Stimulated activated CD4-positive, alpha-beta T cell treated with anti-CD3 and anti-CD28 coated beads, Interleukin-15, amount 100 ng/mL, for 24 hours (primary cell): ENCODE measurements at regions not wholly inside any gene's neighbourhood (a gene's known extent, or its start where the extent isn't known, plus 50 kb on each side); places are given as distances from the start of the nearest gene placed in this dataset.
"Not testable (repeated sequence)": the region's sequence is repeated elsewhere in the genome, so short reads cannot be mapped to it uniquely, and the experiment has no call there.

Experiments used
- DNase-seq: peaks from one replicate; pipeline ENCODE4 v3.0.0-alpha.2; 2020

DNA sequence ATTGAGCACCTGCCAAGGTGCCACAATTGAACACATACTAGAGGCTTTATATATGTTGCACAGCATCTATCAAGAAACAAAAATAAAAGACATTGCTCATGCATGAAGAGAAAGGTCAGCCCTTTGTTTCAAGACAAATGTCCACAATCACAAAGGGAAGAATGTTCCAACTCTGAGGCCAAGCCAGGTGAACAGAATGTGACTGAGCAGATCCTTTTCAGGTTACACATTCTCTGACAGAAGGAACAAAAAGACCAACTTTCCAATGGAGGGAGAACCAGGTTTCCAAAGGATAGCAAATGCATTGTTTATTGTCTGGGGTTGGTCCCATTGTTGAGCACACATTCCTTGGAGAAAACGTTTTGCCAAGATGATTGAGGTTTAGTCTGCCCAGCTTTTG is 50.2 kb upstream of the FAM174B start:
- no peak for DNase-seq

DNA sequence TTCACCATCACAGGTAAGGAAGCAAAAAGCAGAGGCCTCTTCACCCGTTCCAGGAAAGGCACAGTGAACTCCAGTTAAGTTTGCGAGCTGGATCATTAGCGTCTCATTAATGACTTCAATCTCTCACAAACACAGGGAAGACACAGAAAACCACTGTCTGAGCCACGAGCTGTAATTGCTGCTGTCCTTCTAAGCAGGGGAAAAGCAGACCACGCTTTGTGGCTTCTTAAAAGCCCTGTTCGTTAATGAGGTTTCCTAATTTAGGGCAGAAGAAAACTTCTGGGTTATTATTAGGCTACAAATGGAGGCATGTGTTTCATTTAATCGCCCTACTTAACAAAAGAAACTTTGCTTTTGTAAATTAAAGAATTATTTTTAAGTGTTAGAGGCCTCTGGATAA is 50.6 kb upstream of the FAM174B start:
- no peak for DNase-seq

DNA sequence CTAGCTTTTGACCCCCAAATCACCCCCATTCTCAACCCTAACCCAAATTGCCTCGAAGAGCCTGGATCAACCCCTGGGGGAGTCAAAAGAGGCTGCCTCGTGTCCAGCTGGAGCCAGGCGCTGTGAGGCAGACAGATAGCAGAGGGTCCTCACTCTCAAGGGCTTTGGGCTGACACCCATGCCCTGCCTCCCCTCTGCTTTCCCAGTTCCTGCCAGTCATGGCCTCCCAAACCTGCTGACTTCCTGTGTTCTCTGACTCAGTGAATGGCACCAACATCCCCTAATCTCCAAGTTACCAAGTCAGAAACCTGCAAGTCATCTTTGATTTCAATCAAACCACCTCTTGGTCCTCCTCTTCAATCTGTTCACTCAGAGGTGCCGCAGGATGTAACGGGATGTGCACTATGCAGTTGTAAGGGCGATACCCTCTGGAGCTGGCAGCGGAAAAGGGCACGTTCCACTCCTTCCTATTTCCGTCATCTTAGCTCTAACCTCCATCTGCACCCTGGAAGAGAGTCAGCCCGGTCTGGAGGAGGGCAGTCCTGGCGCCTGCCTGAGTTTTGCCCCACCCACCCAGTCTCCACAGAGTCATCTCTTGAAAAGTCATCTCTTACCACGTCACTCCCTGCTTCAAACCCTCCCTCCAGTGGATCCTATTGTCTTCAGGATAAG is 52.4 kb upstream of the FAM174B start:
- DNase-seq: no peak

DNA sequence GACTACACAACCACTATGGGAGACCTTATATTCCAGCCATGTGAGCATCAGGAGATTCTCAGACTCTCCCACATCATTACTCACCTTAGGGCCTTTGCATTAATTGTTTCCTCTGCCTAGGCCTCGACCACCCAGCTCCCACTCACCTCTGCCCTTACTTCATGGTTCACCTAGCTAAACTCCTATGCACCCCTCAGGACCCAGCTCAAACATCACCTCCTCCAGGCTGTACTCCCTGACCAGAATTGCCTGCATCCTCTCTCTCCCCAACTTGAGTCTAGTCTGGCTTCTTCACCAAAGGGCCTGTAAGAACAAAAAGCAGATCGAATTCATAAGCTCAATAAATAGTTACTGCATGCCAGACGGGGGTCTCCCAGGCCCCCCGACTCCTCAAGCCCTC is 53.1 kb upstream of the FAM174B start:
- no peak for DNase-seq

DNA sequence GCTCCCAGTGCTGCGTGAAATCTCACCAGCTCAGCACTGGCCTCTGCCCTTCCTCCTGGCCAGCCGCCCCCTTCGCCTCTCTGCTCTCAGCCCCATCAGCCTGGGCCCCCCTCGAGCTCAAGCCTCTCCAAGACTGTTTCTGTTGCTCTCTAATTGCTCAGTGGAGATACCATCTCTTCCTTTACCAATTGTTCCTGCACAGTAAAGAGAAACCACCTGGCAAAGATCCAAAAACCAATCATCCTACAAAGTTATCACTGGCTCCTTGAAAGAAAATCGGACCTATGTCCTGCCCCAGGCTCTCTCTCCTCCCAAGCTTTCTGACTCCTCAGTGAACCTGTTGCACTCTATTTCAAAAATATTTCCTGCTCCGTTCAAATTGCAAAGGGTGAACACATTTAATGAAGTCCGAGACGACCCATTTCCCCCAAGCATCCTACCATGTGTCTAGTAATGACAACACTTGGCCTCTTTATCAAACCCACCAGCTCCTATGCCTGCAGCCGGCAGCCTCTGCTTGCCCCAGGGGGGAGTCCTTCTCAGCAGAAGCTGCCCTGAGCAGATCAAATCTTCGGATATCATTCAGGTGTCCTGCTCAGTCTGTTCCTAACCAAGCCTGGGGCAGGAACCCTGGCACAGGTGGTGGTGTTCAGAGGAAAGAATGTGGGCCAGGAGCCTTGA is 53.7 kb upstream of the FAM174B start:
- no peak for DNase-seq

DNA sequence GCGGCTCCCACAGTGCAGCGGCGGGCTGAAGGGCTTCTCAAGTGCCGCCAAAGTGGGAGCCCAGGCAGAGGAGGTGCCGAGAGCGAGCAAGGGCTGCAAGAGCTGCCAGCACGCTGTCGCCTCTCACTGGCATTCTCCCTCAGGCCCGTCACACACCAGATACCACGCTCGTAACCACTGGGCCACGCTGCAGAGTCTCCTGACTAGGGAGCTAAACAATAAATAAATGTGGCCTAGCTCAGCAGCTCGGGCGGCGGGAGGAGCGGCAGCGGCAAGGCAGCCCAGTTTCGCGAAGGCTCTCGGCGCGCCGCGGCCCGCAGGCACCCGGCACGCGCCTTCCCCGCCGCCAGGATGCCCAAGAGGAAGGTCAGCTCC is 55.9 kb upstream of the FAM174B start:
- no peak for DNase-seq

DNA sequence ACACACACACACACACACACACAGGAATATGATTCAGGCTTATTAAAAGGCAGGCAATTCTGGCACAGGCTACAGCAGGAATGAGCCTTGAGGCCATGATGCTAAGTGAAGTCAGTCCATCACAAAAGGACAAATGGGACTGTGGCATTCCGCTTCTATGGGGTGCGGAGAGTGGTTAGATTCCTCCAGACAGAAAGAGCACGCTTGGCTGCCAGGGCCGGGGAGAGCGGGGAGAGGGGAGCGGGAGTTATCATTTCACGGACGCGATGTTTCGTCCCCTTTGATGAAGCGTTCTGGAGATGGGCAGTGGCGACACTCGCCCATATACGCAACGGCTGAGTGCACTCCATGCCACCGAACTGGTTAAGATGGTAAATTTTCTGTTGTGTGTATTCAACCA is 58.5 kb upstream of the FAM174B start:
- DNase-seq: peak; percentile 8

DNA sequence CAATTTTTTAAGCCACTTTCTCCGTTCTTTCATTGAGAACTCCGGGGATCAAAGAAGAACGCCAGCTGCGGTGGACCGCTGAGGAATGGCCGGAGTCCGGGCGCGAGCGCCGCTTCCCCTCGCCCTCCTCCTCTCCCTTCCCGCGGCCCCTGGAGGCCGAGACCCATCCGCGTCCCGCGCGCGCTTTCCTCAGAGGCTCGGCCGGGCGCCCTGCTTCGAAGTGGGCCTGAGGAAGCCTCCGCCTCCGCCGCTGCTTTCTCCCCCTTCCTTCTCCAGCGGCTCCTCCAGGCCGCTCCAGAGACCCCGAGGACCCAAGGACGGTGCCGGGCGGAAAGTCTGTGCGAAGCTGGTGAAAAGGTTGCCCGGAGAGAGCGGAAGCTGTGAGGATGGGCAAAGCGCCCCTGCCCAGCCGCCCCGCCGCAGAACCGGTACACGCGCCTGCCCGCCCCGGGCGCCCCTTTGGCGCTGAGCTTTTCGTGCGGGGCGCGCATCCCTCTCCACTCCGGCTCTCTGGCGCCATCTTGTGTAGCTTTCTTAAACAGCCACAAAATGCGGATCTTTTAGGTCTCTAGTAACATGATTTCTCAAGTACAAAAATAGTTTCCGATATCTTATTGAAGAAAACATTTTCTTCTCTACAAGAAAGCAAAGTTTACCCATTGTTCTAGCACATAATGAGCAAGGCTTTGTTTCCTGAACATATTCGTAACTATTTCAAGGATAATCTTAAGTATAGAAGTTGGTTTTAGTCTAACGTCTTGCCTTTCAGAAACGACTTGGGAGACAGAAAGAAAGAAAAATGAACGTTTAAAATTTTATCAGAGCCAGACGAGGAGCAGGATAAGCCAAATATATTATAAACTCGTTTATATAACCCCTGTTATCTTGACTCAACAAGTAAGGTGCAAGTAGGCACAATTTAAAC is 59.2 kb upstream of the FAM174B start:
- peak; percentile 81 for DNase-seq

DNA sequence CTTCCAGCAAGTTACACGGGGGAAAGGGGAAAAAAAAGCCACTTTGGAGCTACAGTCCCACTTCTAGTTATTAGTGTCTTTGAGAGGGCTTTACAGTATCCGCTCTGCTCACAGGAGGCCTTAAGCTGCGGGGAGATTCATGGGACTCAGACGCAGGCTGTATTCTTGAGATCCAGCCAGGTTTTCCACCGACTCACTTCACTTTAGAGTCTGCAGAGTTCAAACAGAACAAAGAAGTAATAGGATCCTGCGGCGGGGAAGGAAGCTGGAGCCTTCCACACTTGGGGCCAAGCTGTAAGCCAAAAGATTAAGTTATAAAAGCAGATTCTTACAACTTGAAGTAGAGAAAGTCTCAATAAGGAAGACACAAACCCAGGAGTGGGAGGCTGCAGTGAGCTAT is 60.2 kb upstream of the FAM174B start:
- no peak for DNase-seq

DNA sequence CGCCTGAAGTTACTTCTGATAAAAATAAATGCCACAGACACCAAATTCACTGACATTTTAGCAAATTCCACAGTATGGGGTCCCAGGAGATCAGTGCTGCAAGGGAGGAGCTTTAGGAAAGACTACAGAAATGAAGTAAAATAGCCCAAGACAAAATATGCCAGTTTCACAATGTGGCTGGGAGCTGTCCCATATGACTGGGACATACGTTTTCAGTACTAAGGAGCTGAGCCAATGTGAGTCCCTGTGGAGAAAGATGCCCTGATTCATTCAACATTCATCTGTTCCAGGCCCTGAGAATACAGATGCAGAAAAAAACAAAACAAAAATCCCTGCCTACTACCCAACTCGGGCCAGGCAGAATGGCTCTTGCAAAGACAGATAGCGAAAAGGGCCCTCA is 63.4 kb upstream of the FAM174B start:
- DNase-seq: no peak

DNA sequence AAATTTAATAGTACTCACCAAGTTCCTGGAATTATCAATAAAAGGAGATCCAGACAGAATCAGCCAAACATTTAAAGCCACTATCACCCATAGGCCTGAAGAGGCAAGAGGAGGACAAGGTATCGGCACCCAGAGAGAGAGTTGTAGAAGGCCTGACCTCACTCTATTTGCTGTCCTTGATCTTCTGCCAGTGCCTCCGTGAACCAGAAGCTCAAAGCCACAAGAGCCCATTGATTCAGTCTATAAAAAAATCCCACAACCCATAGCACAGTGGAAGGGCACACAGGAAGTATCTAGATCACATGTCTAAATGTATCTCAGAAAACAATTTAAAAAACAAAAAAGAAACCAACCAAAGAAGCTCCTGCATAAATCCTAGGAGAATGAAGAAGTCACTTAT is 68.6 kb upstream of the FAM174B start:
- DNase-seq: no peak

DNA sequence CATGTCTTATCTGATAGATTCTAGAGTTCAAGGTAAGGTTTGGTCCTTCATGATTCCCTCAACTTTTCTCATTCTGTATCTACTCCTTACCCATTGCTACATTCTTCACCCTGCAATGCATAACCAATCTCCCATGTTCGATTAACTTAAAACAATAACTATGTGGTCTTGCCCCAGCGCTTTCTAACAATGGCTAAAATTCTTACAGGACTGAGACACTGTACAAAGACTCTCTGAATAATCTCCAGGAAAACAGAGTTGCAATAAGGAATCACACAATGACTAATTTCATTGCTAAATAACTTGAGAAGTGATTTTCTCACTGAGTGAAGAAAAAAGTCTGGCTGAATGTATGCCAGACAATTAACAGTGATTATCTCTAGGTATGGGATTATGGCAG is 69.6 kb upstream of the FAM174B start:
- DNase-seq: no peak

DNA sequence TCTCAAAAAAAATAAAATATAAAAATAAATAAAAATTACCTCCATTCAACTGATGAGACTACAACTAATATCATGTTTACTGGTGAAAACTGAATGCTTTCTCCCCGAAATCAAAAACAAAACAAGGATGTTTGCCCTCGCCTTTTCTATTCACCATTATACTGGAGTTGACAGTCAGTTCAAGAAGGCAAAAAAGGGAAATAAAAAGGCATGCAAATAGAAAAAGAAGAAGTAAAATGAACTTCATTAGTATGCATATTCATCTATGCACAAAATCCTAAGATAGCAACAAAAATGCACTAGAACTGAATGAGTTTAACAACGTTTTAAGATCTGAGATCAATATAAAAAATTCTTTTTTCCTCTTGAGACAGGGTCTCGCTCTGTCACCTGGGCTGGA is 72.7 kb upstream of the FAM174B start:
- DNase-seq: no peak

DNA sequence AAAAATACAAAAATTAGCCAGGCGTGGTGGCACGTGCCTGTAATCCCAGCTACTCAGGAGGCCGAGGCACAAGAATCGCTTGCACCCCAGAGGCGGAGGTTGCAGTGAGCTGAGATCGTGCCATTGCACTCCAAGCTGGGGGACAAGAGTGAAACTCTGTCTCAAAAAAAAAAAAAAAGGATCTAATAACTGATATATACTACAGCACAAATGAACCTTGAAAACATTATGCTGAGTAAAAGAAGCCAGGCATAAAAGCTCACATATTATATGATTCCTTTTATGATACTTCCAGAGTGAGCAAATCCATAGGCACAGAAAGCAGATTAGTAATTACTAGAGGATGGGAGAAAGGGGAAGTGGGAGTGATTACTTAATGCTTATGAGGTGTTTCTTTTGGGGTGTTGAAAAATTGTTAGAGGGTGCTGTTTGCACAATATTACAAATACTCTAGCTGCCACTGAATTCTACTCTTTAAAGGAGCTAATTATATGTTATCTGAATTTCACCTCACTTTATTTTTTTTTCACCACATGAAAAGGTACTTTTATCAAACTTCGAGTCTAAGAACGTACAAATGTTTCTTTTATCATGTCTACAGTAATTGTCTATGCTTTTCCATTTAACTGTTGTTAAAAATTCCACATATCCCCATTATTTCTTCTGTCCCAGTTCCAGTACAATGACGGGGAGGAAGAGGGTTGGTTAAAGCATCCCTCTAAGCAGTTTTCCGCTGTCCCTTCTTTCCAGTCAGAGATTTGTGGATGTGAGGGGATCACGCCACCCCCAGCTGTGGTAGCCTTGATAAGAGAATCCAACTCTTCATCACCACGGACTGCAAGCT is 77.7 kb upstream of the FAM174B start:
- DNase-seq: no peak

DNA sequence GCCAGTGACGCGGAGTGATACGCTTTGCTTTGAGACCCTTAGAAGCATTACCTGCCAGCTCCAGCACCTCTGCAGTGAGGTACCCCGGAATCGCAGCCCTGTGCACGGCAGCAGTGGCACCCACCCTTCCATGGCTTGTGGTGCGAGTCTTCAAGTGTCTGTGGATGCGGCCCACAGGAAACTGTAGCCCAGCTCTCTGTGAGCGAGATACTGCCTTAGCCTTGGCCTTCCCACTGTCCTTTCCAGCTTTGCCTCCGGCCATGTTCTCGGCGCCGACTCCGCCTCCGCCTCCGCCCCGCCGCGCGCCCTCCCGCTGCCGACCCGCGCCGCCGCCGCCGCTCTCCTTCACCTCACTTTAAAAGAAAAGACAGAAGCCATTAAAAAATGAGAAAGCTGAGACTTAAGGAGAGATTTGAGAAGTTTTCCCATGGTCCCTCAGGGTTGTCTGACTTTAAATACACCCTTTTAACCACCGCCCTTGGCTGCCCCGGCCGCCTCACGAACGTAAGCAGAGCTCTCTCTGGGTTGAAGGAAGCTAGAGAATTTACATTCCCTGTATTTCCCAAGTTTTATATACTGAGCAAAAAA is 78.5 kb upstream of the FAM174B start:
- DNase-seq: peak; percentile 29

DNA sequence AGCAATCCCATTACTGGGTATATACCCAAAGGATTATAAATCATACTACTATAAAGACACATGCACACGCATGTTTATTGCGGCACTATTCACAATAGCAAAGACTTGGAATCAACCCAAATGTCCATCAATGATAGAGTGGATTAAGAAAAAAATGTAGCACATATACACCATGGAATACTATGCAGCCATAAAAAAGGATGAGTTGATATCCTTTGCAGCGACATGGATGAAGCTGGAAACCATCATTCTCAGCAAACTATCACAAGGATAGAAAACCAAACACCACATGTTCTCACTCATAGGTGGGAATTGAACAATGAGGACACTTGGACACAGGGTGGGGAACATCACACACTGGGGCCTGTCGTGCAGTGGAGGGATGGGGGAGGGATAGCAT is 83.7 kb upstream of the FAM174B start:
- not testable (repeated sequence) for DNase-seq

DNA sequence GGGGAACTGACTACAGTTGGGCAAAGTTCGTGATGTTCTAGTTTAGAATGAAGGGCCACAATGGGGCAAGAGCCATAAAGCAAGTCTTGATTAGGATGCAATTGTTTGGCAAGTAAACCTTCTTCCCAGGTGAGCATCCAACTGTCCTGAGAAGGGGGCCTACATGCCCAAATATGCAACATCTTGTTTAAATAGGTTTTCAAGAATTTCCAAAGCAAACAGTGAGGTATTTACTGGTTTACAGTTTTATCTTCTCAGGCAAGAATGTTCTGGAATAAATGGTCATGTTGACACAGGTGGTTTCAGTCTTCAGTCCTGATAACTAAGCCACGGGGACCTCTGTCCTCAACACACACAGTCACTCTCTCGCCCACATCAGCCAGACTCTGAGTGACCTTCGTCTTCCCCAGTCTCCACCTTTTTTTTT is 90.3 kb upstream of the FAM174B start:
- no peak for DNase-seq

DNA sequence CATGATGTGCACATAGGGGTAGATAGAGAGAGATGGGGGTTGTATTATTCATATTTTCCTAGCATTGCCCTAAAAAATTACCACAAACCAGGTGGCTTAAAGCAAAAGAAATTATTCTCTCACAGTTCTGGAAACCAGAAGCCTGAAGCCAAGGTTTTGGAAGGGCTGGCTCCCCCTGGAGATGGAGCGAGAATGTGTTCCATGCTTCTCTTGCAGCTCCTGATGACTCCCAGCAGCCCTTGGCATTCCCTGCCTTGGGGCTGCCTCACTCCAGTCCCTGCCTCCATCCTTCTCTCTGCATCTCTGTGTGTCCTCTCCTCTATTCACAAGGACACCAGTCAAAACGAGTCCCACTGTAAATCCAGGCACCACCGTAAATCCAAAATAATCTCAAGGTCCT is 91.5 kb upstream of the FAM174B start:
- DNase-seq: no peak

DNA sequence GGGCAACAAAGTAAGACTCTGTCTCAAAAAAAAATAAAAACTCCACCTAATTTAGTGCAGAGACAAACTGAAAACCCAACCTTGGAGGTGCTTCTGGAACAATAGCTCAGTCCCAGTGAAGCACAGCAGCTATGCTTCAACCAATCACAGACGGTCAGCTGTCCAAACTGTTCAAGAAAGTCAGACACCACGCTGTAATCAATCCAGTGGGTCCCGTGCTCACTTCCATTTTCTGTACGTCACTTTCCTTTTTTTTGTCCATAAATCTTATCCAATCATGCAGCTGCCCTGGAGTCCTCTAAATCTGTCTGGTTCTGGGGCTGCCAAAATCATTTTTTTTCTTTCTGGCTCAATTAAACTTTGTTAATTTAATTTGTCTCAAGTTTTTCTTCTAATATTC is 93.6 kb upstream of the FAM174B start:
- DNase-seq: no peak

DNA sequence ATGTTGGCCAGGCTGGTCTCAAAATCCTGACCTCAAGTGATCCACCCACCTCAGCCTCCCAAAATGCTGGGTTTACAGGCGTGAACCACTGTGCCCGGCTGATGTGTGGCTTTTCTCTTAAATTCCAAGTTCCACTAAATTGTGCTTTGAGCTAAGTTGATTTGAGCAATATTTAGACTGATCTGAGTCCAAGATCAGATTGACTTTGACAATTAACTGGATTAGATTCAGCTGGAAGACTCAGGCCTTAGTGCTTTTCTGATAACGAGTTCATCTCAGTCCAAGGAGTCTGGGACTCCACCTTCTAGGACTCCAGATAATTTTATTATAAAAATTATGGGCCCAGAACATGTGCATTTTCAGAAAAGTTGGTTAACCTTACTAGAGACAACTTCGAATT is 94.4 kb upstream of the FAM174B start:
- no peak for DNase-seq

DNA sequence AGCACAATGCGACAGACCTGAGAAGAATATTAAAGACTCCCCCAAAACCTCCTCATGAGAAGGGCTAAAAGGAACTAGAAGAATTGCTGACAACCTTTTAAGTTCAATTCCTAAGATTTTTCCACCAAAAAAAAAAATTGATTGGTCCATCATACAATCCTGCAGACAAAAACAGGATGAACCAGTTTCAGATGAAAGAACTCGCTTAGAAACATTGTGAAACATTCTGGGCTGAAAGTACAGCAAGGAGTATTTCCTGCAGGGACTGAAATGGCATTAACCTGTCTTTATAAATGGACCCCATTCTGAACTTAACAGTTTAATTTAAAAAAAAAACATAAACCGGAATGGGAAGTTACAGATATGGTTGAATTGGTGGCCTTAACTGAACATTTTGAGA is 96.0 kb upstream of the FAM174B start:
- DNase-seq: no peak

DNA sequence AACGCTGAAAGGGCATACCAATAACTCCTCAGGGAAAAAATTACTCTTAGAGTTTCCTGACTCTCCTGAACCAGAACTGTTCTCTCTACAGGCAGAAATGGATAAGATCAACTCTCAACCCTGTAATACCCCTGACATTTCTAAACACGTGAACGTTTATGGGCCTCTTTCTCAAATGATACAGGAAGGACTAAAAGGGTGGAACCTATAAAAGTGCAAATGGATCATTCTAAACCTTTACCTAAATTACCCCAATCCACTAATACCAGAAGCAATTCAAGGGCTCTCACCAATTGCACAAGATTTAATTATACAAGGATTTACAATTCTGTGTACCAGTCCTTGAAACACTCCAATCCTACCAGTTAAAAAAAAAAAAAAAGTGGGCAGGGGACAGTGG is 98.0 kb upstream of the FAM174B start:
- no peak for DNase-seq

DNA sequence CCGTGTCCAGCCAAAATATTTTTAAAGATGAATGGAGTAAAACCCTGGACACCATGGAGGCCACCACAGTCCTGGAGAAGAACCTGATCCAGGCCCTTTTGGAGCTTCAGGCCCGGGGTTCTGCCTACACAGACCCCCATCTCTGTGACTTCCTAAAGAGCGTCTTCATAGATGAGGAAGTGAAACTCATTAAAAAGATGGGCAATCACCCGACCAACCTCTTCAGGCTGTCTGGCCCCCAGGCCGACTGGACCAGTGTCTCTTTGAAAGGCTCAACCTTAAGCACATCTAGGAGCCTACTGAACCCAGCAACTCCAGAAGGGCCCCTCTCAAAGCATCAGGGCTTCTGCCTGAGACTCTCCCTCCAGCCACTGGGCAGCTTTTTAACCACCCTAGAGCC is 107.9 kb upstream of the FAM174B start:
- no peak for DNase-seq
